ENCODE measurements at regions not wholly inside any gene's neighbourhood (a gene's known extent, or its start where the extent isn't known, plus 50 kb on each side); places are given as distances from the start of the nearest gene placed in this dataset.

- H3K4me1 Mint-ChIP-seq, result no peaks in the 10 kb centered on the region
- no peak overlapping the region for H3K4me3 Mint-ChIP-seq
- no peaks in the 10 kb centered on the region for H3K9me3 Mint-ChIP-seq
- DNase-seq (ENCODE audit: low spot score in 2 of 2) (no peak), ATAC-seq (no peak)
- H3K27ac Mint-ChIP-seq, result no peak overlapping the region
- no peaks in the 10 kb centered on the region for H3K36me3 Mint-ChIP-seq
These were observed 427.2 kb upstream of the THBS1 start for GRCh38 chr15:39153716-39154115.

DNA sequence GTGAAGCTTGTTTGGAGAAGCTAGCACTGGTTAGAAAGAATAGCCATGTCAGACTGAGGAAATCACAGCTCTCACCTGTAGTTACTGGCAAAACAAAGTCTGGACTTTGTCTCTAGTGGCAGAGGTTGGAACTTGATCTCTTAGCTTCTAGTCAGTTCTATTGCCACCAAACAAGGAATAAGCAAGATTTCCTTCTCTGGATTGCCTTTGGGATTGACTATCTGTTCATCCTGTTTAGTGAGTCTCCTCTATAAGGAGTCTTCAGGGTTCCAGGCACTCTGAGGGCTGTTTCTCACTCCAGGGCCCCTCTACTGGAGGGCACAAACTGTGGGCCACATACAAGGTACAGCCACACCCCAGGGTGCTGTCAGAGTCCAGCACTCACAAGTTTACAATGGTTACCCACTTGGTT lies 426.6 kb upstream of the THBS1 start:
- Mint-ChIP-seq H3K27ac (no peak overlapping the region), H3K4me1 (no peaks in the 10 kb centered on the region), H3K4me3 (no peak overlapping the region), H3K9me3 (no peaks in the 10 kb centered on the region), H3K36me3 (no peaks in the 10 kb centered on the region)
- DNase-seq (ENCODE audit: low spot score in 2 of 2) (no peak), ATAC-seq (no peak)

- H3K4me1 Mint-ChIP-seq, result no peaks in the 10 kb centered on the region
- DNase-seq (ENCODE audit: low spot score in 2 of 2), result no peak
- no peaks in the 10 kb centered on the region for H3K36me3 Mint-ChIP-seq
- no peak overlapping the region for H3K4me3 Mint-ChIP-seq
- no peak for ATAC-seq
- H3K27ac Mint-ChIP-seq, result no peak overlapping the region
- no peaks in the 10 kb centered on the region for H3K9me3 Mint-ChIP-seq
These were observed 426.1 kb upstream of the THBS1 start for GRCh38 chr15:39154776-39155175.

DNA sequence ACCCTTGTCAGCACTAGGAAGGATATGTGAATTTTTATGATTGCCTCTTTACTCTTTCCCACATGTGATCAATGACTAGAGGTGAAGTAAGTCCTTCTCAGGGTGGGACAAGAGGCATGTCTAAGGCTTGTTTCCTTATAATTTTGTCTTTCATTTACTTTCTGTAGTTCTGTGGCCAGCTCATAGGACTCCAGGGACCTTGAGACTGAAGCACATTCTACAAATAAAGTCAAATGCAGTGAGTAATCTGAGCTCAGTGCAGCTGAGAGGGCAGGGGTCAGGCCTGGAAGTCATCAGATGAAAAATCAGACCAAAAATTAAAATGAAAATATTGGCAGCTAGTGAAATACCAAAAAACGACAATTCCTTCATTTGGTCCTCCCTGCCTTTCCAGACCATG lies 424.7 kb upstream of the THBS1 start:
- ATAC-seq (no peak), DNase-seq (ENCODE audit: low spot score in 2 of 2) (no peak)
- Mint-ChIP-seq H3K4me1 (no peaks in the 10 kb centered on the region), H3K27ac (no peak overlapping the region), H3K4me3 (no peak overlapping the region), H3K9me3 (no peaks in the 10 kb centered on the region), H3K36me3 (no peaks in the 10 kb centered on the region)

- H3K27ac Mint-ChIP-seq, result no peak overlapping the region
- no peak for ATAC-seq
These were observed 424.1 kb upstream of the THBS1 start for GRCh38 chr15:39156646-39157250.

DNA sequence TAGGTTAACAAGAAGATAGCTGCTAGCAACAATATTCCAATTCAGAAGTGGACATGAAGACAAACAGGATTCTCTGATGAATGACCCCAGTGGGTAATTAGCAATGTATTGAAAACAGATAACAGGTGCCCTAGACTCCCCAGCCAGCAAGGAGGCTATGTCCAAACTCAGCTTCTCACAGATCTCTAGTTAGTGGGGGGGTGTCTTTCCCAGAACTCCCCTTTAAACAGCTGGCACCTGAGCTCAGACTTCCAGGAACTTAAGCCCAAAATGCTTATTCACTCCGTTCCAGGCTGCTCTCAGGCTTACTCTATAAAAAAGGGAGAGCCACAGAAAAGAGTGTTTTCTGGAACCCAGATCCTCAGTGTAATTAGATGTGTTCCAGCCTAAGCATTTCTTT lies 423.0 kb upstream of the THBS1 start:
- Mint-ChIP-seq H3K4me3 (no peak overlapping the region), H3K9me3 (peaks cover 2% of the 10 kb centered on the region), H3K4me1 (no peaks in the 10 kb centered on the region), H3K36me3 (no peaks in the 10 kb centered on the region), H3K27ac (no peak overlapping the region)
- DNase-seq (ENCODE audit: low spot score in 2 of 2) (no peak), ATAC-seq (no peak)

More at GRCh38 chr15:39156646-39157250, 424.1 kb upstream of the THBS1 start:
- DNase-seq (ENCODE audit: low spot score in 2 of 2), result no peak
- H3K9me3 Mint-ChIP-seq, result no peaks in the 10 kb centered on the region
- H3K4me3 Mint-ChIP-seq, result no peak overlapping the region
- H3K4me1 Mint-ChIP-seq, result no peaks in the 10 kb centered on the region
- H3K36me3 Mint-ChIP-seq, result no peaks in the 10 kb centered on the region

DNA sequence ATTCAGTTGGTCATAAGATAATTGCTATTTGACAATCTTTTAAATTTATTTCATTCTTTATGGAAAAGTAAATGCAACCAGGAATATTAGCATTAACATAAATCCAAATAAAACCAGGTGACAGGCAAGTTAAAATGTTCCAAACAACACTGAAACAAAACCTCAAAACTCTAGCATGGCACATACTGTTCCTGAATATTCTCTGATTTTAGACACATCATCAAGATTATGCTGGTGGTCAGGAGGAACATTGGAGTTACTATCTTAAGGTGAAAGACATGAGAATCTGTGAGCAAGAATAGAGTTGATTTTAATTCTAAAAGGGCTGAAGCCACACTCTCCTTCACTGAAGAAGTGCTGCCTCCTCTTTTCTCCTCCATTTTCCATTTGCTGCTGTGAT lies 421.0 kb upstream of the THBS1 start:
- Mint-ChIP-seq H3K9me3 (peaks cover 2% of the 10 kb centered on the region), H3K27ac (no peak overlapping the region), H3K4me1 (no peaks in the 10 kb centered on the region), H3K4me3 (no peak overlapping the region), H3K36me3 (no peaks in the 10 kb centered on the region)
- no peak for DNase-seq (ENCODE audit: low spot score in 2 of 2)
- ATAC-seq, result no peak

GRCh38 chr15:39161096-39161495 lies 419.8 kb upstream of the THBS1 start:
- DNase-seq (ENCODE audit: low spot score in 2 of 2), result no peak
- no peak for ATAC-seq
- Mint-ChIP-seq H3K4me3 (no peak overlapping the region), H3K4me1 (no peaks in the 10 kb centered on the region), H3K9me3 (peaks cover 2% of the 10 kb centered on the region), H3K36me3 (no peaks in the 10 kb centered on the region), H3K27ac (no peak overlapping the region)

- Mint-ChIP-seq H3K4me1 (no peaks in the 10 kb centered on the region), H3K9me3 (peaks cover 2% of the 10 kb centered on the region), H3K4me3 (no peak overlapping the region), H3K27ac (no peak overlapping the region), H3K36me3 (no peaks in the 10 kb centered on the region)
- ATAC-seq, result no peak
- no peak for DNase-seq (ENCODE audit: low spot score in 2 of 2)
These were observed 415.7 kb upstream of the THBS1 start for GRCh38 chr15:39165020-39165706.

GRCh38 chr15:39167164-39168058 lies 413.5 kb upstream of the THBS1 start:
- no peak for ATAC-seq
- Mint-ChIP-seq H3K27ac (no peak overlapping the region), H3K4me1 (no peaks in the 10 kb centered on the region), H3K36me3 (no peaks in the 10 kb centered on the region), H3K9me3 (no peaks in the 10 kb centered on the region), H3K4me3 (no peak overlapping the region)
- no peak for DNase-seq (ENCODE audit: low spot score in 2 of 2)

DNA sequence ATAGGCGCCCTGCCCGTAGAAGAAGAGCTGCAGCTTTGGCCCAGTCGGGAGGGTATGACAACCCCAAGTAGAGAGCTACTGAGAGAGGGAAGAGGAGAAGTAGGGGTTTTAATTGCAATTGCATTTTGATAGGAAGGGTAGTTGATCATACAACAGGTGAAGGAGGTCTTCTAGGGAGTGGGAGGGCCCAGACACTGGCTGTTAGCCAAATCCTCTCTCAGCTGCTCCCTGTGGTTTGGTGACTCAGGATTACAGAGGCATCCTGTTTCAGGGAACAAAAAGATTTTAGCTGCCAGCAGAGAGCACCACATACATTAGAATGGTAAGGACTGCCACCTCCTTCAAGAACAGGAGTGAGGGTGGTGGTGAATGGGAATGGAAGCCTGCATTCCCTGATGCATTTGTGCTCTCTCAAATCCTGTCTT lies 408.9 kb upstream of the THBS1 start:
- no peak overlapping the region for H3K27ac Mint-ChIP-seq
- no peak for DNase-seq (ENCODE audit: low spot score in 2 of 2)
- H3K4me1 Mint-ChIP-seq, result no peaks in the 10 kb centered on the region
- H3K9me3 Mint-ChIP-seq, result no peaks in the 10 kb centered on the region
- no peaks in the 10 kb centered on the region for H3K36me3 Mint-ChIP-seq
- ATAC-seq, result peak; percentile 65
- no peak overlapping the region for H3K4me3 Mint-ChIP-seq

DNA sequence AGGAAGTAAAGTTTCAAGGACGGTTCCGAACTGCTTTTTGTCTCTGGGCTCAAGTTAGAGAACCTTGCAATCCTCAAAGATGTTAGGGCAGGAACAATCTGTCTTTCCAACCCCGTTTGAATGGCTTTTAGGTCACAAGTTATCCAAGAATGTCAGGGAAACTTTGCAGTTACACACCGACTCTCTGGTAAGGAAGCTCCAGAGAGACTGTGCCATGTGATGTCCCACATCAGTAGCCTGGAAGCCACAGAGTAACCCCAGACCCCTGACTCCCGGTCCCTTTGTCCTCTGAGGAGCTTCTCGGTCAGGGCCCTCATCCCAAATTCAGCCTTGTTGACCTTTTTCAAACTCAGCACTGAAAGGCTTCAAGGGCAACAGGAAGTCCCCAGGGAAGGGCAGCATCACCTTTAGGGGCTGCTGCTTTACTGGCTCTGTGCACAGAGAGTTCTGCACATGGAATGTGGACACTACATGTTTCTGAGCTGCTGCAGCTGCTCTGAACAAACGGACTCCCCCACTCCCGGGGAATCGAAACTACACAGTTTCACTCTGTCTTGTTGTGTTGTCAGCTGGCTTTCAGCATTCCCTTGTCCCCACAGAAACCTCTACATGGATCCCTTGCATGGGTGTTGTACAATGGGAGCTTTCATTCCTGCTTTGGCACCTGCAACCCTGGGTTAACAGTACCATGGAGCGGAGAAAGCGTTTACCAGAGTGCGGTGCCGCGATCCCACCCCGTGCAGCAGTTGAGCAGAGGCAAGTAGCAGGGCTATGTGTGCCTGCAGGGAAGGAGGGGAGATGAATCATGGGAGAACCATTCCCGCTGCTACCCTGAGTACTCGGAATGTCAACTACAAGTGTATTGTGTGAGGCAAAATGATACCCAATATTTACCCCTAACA lies 408.2 kb upstream of the THBS1 start:
- ATAC-seq, result no peak
- Mint-ChIP-seq H3K4me1 (no peaks in the 10 kb centered on the region), H3K9me3 (no peaks in the 10 kb centered on the region), H3K36me3 (no peaks in the 10 kb centered on the region), H3K27ac (no peak overlapping the region), H3K4me3 (no peak overlapping the region)
- no peak for DNase-seq (ENCODE audit: low spot score in 2 of 2)

DNA sequence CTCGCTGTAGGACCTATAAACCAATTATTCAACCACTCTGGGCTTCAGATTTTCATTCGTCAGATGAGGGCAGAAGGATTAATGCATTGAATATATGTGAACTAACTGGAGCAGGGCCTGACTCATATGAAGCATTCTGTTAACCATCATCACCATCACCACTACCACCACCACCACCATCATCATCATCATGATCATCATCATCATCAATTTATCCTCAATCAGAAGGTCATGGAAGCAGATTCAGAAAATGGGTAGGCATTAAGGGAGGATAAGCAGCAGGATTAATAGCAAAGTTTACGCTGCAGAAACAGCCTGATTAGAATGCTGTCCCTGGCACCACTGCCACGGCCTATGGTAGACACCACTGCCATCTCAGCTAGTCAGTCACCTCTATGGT lies 407.5 kb upstream of the THBS1 start:
- Mint-ChIP-seq H3K27ac (no peak overlapping the region), H3K4me3 (no peak overlapping the region), H3K9me3 (no peaks in the 10 kb centered on the region), H3K36me3 (no peaks in the 10 kb centered on the region), H3K4me1 (no peaks in the 10 kb centered on the region)
- no peak for DNase-seq (ENCODE audit: low spot score in 2 of 2)
- no peak for ATAC-seq

DNA sequence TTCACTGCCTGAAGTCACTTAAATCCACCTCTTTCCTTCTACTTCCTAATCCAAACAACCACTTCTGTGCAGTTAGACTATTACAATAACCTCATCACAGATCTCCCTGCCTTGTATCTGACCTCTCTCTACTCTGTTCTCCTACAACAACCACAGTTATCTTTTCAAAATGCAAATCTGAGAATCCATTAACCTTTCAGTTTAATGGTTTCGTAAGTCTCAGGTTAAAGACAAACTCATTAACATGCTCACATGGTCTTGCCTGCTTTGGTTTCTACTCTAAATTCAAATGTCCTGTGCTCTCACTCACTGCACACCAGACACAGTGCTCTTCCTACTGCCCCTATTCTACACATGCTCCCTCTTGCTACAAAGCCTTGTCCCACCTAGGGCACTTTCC lies 406.5 kb upstream of the THBS1 start:
- no peaks in the 10 kb centered on the region for H3K9me3 Mint-ChIP-seq
- ATAC-seq, result no peak

DNA sequence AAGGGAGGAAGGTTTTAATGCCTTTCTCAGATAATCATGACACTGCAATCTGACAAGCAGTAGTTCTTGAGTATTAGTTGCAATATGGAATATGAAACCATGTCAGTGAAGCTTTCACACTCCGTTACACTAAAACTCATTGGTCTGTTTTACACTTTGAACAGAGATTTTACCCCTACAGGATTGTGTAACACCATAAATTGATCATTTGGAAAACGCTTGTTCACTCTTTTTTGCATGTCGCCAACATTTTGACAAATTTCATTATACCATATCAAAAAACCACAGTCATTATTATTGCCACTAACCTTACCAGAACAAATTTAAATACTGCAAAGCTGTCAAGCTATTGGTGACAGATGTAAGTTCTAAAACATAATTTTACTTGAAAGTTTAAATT lies 404.8 kb upstream of the THBS1 start:
- Mint-ChIP-seq H3K4me1 (no peaks in the 10 kb centered on the region), H3K27ac (no peak overlapping the region)

More for the DNA sequence above, 406.5 kb upstream of the THBS1 start:
- Mint-ChIP-seq H3K27ac (no peak overlapping the region), H3K36me3 (no peaks in the 10 kb centered on the region), H3K4me3 (no peak overlapping the region), H3K4me1 (no peaks in the 10 kb centered on the region)
- no peak for DNase-seq (ENCODE audit: low spot score in 2 of 2)

More for the DNA sequence above, 404.8 kb upstream of the THBS1 start:
- DNase-seq (ENCODE audit: low spot score in 2 of 2) (no peak), ATAC-seq (no peak)
- Mint-ChIP-seq H3K4me3 (no peak overlapping the region), H3K9me3 (no peaks in the 10 kb centered on the region), H3K36me3 (no peaks in the 10 kb centered on the region)

All from stimulated activated effector memory CD8-positive, alpha-beta T cell treated with anti-CD3 and anti-CD28 coated beads, Interleukin-12 subunit alpha, Interleukin-12 subunit beta, amount 100 ng/mL, for 72 hours (primary cell).